Ascending aorta (tissue), 2 donors: ENCODE measurements at regions not wholly inside any gene's neighbourhood (a gene's known extent, or its start where the extent isn't known, plus 50 kb on each side); places are given as distances from the start of the nearest gene placed in this dataset.

ENCODE experiments used
- DNase-seq, 2 donors: peaks; one replicate each; pipeline ENCODE4 v3.0.0-alpha.2; 2019; ENCODE audit warnings: low spot score in 2 of 2
- H3K27ac ChIP-seq, 2 donors: fragments of 200-600 bp; sonication (generic); one replicate each; pipeline ENCODE4 v1.5.1; 2016 to 2017; ENCODE audit warnings: mild to moderate bottlenecking in 1 of 2
- H3K27me3 ChIP-seq: fragments of 200-600 bp; sonication (generic); one replicate; pipeline ENCODE4 v1.5.1; 2017
- H3K36me3 ChIP-seq, 2 donors: fragments of 200-600 bp; sonication (generic); one replicate each; pipeline ENCODE4 v1.5.1; 2016
- H3K4me1 ChIP-seq, 2 donors: fragments of 200-600 bp; sonication (generic); one replicate each; pipeline ENCODE4 v1.5.1; 2016 to 2017; ENCODE audit warnings: mild to moderate bottlenecking in 1 of 2
- H3K4me3 ChIP-seq, 2 donors: fragments of 200-600 bp; sonication (generic); one replicate each; pipeline ENCODE4 v1.5.1; 2016 to 2017; ENCODE audit warnings: mild to moderate bottlenecking in 1 of 2
- H3K9me3 ChIP-seq, 2 donors: fragments of 200-600 bp; sonication (generic); one replicate each; pipeline ENCODE4 v1.5.1; 2016
- intact Hi-C: fragments of 100-400 bp; cut with DNase I; formaldehyde crosslinking; loops from one replicate; pipeline ENCODE4 v1.15.1; 2023
- TF ChIP-seq, protein P1 (sequence below), 3 experiments: fragments of 200-600 bp in 2 of 3; fragments of 450-650 bp in 1 of 3; sonication (generic) in 2 of 3; IDR thresholded peaks; one replicate each; pipeline ENCODE4 v1.5.1; 2016 to 2019; ENCODE audit warnings: antibody characterized with exemption in 3 of 3, mild to moderate bottlenecking in 1 of 3, moderate library complexity in 1 of 3

DNA sequence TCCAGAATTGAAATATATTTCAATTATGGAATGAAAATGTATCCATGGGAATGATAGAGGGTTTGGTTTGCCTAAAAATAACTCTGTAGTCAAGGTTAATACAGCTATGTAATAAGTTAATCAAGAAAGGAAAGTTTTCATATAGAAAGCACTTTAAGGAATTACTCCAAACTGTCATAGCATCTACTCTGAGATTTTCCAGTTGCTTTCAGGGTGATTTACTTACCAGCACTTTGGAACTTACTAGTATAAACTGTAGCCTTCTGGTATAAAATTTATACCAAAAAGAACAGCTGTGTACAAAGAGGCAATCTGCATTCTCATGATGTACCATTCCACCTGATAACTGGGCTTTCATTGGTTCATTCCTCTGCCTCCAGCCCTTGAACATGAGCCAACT, 87.1 kb downstream of the ARF6 start:
- Histone ChIP-seq H3K27me3 (no peaks in the 10 kb centered on the region), H3K4me3 (no peak overlapping the region), H3K4me1 (peaks cover 13 to 24% of the 10 kb centered on the region in 2 donors), H3K36me3 (no peaks in the 10 kb centered on the region), H3K27ac (peak overlapping the region; percentile 22 to 37), H3K9me3 (no peaks in the 10 kb centered on the region)
- intact Hi-C loops: loop anchor here (5.0 kb wide), 2 partner anchors 82 to 118 kb away; no protein-coding TSS in a partner anchor
- no peak for DNase-seq
- TF ChIP-seq, protein P1, sequence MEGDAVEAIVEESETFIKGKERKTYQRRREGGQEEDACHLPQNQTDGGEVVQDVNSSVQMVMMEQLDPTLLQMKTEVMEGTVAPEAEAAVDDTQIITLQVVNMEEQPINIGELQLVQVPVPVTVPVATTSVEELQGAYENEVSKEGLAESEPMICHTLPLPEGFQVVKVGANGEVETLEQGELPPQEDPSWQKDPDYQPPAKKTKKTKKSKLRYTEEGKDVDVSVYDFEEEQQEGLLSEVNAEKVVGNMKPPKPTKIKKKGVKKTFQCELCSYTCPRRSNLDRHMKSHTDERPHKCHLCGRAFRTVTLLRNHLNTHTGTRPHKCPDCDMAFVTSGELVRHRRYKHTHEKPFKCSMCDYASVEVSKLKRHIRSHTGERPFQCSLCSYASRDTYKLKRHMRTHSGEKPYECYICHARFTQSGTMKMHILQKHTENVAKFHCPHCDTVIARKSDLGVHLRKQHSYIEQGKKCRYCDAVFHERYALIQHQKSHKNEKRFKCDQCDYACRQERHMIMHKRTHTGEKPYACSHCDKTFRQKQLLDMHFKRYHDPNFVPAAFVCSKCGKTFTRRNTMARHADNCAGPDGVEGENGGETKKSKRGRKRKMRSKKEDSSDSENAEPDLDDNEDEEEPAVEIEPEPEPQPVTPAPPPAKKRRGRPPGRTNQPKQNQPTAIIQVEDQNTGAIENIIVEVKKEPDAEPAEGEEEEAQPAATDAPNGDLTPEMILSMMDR (IDR thresholded peaks at IDR 0.05): no peak

DNA sequence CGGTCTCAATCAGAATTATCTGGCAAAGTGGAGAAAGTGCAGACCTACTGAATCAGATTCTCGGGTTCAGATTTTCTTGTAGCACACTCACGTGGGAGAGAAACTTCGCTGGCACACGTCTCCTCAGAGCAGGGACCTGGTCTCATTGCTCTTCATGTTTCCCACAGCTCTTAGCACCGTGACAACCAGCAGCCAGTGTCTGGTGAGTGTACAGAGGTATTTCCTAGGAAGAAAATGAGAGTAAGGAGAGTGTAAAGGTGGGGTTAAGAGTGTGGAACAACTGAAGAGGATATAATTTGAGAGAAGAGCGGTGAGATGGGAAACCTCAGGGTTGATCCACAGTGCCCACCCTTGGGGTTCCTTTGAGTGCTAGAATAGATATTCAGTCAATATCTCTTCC, 89.2 kb downstream of the ARF6 start:
- peak overlapping the region in 1 of 2 donors; percentile 53 for H3K4me3 ChIP-seq
- intact Hi-C loops: loop anchor here (1.0 to 5.0 kb wide), 3 partner anchors 18 to 120 kb away; no protein-coding TSS in a partner anchor
- no peak for DNase-seq

DNA sequence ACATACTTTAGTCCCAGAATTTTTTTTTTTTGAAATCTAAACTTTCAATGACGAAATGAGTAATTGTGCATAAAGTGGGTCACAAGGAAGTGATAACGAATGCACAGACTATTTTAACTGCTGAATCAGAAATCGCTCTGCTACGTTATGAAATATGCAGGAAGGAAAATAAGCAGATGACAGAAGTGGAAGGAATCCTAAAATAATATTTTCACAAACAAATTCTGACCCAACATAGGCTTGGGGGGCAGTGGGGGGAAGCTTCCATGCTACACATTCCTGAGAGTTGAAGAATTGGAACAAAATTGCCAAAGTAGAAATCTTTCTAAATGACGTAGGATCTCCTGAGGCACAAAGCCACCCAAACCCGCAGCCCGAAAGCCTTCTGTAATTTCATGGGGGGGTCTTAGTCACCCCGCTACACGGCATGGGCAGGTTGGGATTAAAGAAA, 89.6 kb downstream of the ARF6 start:
- H3K9me3 ChIP-seq: no peaks in the 10 kb centered on the region
- H3K27ac ChIP-seq: peak overlapping the region; percentile 80 to 89
- TF ChIP-seq, protein P1 (IDR thresholded peaks at IDR 0.05): no peak
- peaks cover 6 to 25% of the 10 kb centered on the region in 2 donors for H3K4me1 ChIP-seq
- intact Hi-C loops: loop anchor here (1.0 to 5.0 kb wide), 3 partner anchors 18 to 120 kb away; no protein-coding TSS in a partner anchor
- H3K4me3 ChIP-seq: peak overlapping the region; percentile 36 to 53
- peak in 1 of 2 donors; percentile 86 for DNase-seq
- H3K36me3 ChIP-seq: no peaks in the 10 kb centered on the region
- no peaks in the 10 kb centered on the region for H3K27me3 ChIP-seq

More for the DNA sequence above, 89.2 kb downstream of the ARF6 start:
- TF ChIP-seq, protein P1 (IDR thresholded peaks at IDR 0.05): no peak
- Histone ChIP-seq H3K27me3 (no peaks in the 10 kb centered on the region), H3K4me1 (peaks cover 6 to 24% of the 10 kb centered on the region in 2 donors), H3K9me3 (no peaks in the 10 kb centered on the region), H3K27ac (peak overlapping the region; percentile 80 to 89), H3K36me3 (no peaks in the 10 kb centered on the region)

DNA sequence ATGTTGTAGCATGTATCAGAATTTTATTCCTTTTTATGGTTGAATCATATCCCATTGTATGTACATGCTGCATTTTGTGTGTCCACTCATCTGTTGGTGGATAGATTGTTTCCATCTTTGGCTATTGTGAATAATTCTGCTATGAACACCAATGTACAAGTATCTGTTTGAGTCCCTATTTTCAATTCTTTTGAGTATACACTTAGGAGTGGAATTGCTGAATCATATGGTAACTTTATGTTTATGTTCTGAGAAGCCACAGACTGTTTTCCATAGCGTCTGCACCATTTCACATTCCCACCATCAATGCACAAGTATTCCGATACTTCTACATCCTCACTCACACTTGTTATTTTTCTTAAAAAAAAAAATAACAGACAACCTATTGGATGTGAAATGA, 91.5 kb downstream of the ARF6 start:
- no peaks in the 10 kb centered on the region for H3K36me3 ChIP-seq
- intact Hi-C loops: loop anchor here (5.0 kb wide), 2 partner anchors 78 to 122 kb away; no protein-coding TSS in a partner anchor
- no peak for DNase-seq
- H3K4me1 ChIP-seq: peaks cover 6 to 30% of the 10 kb centered on the region in 2 donors
- no peaks in the 10 kb centered on the region for H3K9me3 ChIP-seq
- TF ChIP-seq, protein P1 (IDR thresholded peaks at IDR 0.05): no peak
- peak overlapping the region in 1 of 2 donors; percentile 89 for H3K27ac ChIP-seq
- H3K27me3 ChIP-seq: no peaks in the 10 kb centered on the region
- no peak overlapping the region for H3K4me3 ChIP-seq

DNA sequence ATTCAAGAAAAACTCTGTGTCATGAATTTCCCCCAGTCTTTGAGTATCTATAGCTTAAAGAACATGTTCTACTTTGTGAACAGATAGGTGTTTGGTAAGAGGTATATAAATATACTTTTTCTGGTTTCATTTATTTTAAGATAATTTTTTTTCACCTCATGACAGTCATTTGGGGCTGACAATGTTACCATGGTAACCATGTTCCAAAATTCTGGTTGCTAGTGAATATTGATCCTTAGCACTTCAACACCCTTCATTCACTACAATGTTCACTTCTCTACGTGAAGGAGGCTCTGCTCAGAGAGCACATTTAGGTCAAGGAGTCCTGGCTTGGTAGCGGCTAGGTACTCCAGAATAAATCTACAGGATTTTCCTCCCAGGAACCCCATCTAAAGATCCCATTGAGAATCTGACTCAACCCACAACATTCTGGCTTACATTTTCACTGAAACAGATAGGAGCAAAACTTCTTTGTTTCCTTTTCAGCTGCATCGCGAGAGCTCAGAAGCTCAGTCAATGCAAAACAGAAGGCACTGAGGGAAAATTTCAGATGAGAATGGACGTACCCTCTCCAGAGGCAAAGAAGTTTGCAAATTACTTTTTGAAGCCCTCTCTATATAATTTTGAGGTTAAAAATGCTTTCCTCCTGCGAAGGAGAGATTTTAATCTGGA, 93.6 kb downstream of the ARF6 start:
- H3K27ac ChIP-seq: peak overlapping the region; percentile 80 to 83
- H3K36me3 ChIP-seq: no peaks in the 10 kb centered on the region
- H3K4me3 ChIP-seq: peak overlapping the region in 1 of 2 donors; percentile 1
- no peaks in the 10 kb centered on the region for H3K9me3 ChIP-seq
- no peaks in the 10 kb centered on the region for H3K27me3 ChIP-seq
- DNase-seq: no peak
- intact Hi-C loops: loop anchor here (1.0 to 2.0 kb wide), 2 partner anchors 14 to 34 kb away; no protein-coding TSS in a partner anchor
- TF ChIP-seq, protein P1 (IDR thresholded peaks at IDR 0.05): no peak
- peaks cover 6 to 28% of the 10 kb centered on the region in 2 donors for H3K4me1 ChIP-seq
